IPS-NIHi7 (cell line): ENCODE measurements at regions not wholly inside any gene's neighbourhood (a gene's known extent, or its start where the extent isn't known, plus 50 kb on each side); places are given as distances from the start of the nearest gene placed in this dataset.
A peak's percentile ranks its signal among the peaks of the same experiment; 100 is the strongest.

ENCODE experiments used
- DNase-seq: peaks from one replicate; pipeline ENCODE4 v3.0.0; 2012; ENCODE audit warnings: mixed read lengths; ENCODE audit errors: extremely low spot score

DNA sequence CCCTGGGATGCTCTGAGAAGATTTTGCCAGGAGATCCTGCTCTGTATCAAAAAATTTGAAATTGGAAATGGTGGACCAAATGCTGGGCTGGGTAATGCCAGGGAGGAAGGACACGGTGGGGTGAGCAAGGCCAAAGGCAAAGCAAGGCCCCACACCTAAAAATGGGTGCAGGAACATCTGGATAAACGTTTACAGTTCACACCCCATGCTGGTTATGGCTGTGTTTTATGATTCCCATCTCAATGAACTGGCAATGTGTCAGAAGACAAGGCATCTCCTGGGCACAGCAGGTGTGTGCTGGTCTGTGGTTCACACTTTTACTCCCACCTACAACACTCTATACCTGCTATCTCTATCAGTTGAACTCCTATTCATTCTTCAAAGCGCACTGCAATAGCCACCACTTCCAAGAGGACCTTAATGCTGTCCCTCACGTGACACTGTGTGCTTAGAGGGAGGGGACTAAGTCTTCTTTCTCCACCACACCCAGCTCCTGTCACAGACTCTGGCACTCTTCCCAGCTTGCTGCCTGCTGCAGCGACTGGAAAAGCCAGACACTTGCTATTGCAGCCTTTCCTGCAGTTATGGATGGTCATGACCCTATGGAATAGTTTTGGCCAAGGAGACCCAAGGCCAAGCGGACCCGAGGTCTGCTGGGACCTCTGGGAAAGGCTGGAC is 277.5 kb downstream of the CTTN start:
- DNase-seq = no peak

DNA sequence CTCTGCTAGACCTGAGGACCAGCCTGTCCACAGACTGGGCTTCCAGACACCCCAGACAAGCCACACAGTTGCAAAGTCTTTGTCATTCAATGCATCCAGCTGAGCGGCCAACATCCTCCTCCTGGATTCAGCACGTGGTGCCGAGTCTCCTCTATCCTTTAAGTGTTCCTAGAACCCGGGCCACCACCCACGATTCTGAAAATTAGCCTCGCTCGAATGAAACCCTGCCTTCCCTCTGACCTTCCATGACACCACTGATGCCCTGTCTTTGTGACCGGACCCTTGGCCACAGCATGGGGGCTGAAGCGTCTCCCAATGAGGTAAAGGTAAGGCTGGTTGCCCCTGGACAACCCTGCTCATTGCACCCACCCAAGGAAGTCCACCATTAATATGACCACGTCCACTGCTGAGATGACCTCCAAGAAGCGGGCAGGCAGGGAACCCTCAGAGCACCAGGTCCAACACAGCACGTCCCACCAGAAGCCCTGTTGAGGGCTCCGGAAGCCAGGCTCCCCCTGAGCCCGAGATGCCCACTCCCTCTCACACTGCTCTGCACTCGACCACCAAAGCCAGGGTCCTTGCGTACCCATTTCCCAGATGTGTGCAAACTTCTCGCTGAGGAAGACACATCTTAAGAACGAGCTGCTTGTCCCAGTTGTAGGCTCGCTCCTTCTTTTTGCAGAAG is 279.0 kb downstream of the CTTN start:
- no peak for DNase-seq

DNA sequence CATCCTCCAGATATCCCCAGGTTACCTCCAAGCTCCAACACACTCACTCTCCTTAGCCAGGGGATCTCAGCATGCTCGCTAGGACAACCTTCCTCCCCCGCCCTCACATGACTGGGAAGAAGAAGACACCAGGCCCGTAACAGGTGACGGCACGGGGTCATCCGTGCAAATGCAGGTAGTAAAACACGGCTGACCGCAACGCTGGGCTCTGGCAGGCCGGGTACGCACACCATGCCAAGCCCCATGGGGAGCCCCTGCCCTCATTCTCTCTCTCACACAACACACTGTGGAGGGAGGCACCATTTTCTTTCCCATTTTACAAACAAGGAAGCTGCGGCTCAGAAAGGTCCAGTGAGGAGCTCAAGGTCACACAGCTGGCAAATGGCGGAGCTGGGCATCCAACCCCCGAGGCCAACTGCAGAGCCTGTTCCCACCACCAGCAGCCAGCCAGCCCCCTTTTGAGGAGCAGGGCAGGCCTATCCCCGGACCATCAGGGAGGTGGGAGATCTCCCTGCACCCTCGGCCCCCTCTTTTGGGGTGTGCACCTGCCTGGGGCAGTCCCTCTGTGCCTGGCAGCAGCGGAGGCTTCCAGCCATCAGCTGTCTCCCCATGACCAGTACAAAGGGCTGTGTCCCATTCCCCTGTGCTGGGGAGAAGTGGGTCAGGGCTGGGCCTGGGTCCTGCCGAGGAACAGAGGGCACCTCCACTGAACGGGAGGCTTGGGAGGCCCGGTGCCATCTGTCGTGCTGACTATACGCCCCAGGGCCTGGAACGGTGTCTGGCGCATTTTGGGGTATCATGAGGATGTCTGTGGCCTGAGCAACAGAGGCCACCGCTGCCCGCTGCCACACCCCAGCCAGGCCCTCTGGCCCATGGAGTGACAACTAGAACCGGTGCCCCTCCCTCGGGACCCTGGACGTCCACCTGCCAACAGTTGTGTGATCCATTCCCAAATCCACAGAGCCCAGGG is 280.9 kb downstream of the CTTN start:
- DNase-seq = no peak

DNA sequence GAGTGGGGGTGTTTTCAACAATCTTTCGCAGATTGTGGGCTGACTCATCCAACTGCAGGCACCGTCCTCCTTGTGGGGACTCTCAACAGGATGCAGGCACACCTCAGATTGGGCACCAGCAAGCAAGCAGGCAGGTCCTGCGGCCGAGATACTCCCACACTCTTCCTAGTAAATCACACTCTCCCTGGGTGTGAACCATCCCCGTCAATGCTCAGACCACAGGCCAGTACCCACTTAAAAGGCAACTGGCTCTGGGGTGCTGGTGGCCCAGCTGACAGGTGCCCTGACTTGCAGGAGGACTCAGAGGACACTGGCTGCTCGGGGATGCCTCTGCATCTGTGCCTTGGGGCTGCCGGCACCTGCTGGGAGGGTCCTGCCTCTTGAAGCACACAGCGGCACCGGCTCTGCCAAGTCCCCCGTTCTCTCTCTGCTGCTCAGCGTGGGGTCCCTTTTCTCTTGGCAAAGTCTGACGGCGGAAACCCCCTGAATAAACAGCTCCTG is 282.5 kb downstream of the CTTN start:
- no peak for DNase-seq

DNA sequence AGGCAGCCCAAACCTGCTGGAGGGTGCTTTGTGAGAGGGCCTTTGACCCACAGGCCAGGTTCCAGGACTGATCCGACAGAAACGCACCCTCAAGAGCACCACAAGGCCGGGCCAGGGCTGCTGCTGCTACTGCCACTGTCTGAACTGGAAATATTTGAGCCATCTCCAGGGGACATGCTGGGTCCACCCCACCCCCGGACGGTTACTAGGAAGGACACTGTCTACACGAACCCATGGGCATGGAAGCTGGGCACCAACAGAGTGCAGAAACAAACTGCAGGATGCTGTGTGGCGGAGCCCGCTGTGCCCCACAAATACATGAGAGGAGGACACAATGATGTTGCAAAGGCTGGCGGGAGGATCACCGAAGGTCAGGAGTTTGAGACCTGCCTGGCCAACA is 283.7 kb downstream of the CTTN start:
- no peak for DNase-seq

DNA sequence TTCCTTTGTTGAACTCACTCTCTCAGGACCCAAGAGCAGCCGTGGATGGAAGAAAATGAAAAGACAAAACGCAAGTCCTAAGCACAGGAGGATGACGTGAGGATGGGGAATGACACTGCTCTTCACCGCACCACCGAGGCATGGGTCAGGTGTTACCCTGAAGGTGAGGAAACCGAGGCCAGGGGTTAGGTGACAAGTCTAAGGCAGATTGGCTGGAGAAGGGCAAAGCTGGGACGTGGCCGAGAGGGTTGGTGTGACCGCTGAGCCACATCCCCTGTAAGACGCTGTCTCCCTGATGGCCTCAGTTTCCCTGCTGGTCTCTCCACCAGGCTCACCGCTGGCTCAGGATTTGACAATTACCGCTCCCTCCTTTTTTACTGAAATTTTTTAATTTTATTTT is 284.4 kb downstream of the CTTN start:
- DNase-seq = no peak

DNA sequence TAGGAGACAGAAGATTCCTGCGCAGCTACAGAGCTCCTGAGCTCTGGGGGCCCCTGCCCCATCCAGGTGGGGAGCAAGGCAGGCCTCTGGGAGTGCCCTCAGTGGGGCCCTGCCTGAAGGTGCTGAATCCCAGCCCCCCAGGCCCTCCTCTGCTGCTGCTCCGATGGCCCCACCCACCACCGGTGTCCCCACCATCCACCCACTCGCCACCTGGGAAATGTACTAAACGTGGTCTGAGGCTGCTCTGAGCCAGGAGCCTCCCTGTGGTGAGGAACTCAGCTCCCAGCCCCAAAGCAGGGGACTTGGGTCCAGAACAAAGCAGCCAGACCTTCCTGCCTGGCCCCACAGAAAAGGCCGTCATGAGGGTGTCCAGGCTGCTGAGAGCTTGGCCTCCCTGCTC is 289.4 kb downstream of the CTTN start:
- DNase-seq = peak; percentile 33

DNA sequence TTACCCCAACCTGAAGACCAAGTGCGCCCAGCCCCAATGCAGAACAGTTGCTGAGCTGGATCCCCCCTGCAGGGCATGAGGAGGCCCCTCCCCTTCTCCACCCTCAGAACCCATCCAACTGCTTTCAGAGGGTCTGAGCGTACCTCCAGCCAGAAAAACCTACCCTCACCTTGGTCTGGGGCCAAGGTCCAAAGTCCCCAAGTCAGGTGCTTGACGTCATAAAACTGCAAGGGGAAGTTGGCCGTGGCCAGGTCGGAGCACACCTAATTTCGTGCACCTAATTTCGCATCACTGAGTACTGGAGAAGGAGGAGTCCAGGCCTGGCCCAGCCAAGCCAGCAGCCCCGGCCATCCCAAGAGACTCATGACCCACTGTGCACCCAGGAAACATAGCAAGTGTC is 289.8 kb downstream of the CTTN start:
- no peak for DNase-seq

DNA sequence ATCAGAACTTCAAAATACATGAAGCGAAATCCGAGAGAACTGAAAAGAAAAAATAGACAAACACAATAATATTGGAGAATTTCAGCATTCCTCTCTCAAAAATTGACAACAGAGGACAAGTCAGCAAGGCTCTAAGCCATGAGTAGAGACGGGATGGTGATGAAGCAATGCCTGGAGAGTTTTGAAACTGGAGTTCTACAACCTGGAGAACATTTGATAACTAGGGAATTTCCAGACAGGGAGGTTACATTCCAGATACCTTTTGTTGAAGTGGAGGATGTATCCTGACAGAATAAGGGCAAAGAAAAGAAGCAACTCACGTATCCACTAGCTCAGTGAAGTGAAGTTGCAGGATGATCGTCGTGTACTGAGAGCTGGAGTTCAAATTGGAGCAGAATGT is 291.4 kb downstream of the CTTN start:
- DNase-seq = no peak

DNA sequence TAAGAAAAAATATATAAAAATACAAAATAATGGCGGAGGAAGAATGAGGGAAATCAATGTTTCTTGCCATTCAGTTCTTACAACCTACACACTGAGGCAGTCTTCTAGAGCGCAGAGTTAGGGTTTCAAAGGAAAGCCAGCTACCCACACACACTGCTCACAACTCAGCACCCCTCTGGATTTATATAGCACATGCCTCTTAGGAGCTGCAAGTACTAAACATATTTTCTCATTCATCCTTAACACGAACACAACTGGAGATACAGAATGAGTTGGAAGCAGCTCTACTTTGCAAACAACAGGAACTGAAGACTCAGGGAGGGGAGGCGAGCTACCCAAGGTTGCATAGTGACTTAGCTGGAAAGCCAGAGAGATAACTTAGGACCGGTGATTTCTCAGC is 293.8 kb downstream of the CTTN start:
- DNase-seq = no peak

DNA sequence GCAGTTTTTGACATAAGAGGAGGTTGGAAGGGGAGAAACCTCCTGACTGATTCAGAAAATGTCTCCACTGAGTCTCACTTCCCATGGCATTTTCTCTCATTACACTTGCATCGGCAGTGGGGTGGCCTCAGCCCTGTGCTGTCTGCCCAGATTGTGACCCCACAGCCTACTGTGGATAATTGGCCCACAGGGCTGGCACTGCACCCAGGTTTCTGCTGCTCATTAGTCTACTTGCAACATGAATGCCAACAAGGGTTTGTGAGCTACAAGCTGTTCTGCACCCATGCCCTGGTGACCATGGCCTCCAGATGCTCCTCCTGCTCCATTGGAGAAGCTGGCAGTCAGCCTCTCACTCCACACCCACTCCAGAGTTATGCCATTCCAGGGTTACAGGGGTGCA is 296.0 kb downstream of the CTTN start:
- DNase-seq = no peak

DNA sequence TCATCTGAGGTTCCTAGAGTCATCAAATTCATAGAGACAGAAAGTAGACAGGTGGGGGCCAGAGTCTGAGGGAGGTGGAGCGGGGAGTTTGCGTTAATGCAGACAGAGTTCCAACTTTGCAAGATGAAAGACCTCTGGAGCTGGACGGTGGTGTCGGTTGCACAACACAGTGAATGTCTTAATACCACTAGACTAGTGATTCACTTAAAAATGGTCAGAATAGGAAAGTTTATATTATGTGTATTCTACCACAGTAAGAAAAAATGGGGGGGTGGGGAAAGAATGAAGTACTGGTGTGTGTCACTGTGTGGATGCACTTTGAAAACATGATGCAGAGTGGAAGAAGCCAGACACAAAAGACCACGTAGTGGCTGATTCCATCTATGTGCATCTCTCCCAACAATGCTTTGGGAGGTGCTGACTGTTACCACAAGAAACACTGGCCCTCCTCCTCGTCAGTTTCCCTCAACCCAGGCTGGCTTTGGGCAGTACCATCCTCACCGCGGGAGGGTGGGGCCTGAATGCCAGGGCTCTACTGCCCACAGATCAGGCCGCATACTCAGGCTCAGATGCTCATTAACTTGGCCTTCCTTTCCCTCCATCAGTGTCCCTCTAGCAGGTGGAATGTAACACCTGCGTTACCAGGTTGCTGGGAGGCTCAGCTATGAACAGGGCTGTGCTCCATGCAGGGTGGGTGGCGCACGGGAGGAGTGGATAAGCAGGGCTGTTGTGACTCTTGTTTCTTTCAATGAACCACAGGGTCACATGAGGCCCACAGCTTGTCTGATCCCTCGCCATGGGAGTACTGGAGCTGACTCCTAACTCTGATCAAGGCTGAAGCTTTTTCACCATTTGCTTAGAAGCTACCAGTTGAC is 297.0 kb downstream of the CTTN start:
- DNase-seq = no peak

DNA sequence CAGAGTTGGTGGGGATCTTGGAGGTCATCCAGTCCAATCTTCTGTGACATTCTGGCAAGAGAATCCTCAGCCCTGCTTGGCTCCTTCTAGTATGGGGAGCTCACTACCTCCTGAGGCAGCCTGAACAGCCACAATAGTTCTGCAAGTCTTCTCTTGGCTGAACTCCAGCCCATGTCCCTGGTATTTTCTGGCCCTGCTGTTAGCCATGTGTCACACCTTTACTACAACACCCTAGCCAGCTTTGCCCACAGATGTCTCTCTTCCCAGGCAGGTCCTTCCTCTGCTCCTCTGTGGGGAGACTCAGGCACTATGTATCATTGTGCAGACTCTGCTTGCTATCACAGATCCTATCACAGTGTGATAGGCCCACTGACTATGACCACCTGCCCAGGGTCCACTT is 297.7 kb downstream of the CTTN start:
- DNase-seq = no peak

DNA sequence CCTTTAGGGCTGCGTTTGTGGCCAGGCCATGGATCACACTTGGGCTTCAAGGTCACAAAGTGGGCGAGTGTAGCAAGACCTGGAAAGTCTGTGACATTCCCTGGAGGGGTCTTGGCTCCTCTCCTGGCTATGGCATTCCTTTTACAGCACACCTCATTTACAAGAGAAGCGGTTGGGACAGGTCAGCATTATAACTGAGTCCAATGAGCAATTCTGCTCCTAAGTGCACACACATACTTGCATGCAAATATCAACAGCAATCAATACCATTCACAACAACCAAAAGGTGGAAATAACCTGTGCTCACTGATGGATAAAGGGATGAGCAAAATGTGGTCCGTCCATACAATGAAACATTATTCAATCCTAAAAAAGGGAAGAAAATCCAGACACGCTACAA is 298.2 kb downstream of the CTTN start:
- DNase-seq = no peak

DNA sequence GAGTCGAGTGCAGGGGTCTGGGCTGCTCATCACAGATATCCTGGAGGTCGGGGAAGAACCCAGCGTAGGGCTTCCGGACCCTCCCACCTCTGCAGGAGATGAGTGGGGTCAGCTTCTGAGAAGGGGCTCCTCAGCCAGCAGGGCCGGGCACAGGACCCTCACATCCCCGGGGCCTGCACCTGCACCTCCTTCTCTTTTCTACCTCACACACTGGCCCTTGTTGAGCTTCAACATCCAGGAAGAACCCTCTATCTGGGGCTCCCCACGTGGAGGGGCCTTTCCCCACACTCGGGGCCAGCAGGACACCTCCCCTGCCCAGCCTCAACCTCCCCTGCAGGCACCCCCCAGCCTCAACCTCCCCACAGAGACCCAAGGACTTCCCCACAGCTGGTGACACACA is 299.4 kb downstream of the CTTN start:
- no peak for DNase-seq

DNA sequence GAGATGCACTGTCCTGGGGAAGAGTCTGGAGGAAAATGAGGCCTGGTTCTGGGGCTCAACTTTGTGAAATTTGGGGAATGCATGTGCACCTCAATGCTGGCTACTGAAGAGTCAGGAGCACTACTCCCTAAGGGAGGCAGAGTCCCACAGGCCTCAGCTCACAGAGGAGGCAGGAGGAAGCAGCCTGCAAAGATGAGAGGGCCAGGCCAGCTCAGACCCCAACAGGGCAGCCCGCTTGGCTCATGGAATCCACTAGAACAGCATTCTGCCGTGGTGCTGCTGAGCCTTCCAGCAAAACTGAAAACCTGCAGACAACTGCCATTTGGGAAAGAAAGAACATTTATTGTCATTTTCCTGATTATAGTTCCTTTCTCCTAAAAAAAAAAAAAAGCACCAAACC is 300.5 kb downstream of the CTTN start:
- DNase-seq = no peak

DNA sequence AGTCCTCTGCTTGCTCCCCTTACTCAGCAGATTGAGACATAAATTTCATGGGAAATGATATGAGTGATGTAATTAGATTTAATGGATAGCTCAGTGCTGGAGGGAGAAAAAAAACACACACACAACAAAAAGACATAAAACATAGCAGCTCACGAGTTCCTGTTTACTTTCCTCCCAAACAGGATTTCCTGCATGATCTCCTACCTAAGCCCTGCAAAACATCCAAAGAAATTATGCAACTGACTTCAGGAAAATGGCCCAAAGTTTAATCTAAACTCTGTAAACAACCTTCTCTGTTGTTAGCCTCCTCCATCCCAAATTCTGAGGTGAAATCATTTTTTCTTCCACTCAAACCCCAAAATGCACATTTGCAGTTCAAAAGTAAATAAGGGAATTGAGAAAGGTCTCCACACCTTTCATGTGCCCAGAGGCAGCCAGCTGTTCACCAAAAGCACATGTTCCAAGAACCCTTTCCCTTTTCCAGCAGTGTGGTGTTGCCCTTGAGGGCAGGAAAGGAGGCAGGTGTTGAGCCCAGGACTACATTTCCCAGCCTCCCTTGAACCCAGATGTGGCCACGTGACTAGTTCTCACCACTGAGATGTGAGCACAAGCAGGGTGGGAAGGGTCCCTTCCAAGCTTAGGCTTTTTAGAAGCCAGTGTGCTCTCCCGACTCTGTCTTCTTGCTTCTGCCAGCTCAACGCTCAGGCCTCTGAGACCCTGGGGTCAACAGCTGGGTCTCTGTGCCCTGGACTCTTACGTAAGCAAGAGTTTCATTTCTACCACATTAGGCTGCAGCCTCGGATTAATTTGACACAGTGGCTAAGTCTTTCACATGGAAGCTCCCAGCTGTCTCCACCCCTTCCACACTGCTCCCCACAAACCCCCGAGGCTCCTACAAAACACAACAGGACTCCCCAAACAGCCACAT is 301.2 kb downstream of the CTTN start:
- DNase-seq = peak; percentile 85

DNA sequence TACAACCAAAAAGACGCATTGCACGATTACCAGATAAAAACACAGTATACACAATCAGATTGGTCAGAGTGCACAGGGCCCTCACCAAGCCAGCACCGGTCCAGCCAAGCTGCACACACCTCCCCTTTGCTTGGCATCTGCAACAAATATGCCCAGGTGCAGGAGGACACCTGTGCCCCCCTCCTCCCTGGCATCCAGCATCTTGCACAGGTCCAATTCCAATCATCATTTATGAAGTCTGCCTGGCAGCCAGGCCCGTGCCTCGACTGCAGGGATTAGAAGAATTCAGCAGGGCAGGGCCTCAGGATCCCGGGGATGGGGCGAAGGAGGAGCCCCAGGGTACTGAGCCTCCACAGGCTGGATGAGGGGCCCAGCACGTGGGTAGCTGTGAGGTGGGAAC is 302.1 kb downstream of the CTTN start:
- DNase-seq = no peak

DNA sequence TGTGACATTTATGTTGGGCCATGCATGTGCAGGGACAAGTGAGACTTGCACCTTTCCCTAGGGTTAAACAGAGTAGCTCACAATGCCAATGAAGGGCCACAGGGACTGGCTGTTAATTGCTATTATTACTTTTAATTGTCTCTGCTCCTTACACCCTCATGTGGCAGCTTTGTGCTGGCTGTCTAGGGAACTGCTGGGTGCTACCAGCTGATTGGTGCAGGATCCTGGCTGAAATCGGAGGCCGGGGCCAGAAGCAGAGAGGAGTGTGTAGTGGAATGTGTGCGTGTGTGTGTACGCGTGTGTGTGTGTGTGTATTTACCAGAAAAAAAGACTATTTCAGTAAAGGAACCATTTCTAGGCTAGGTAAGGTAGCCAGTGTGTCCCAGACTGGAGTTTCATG is 302.5 kb downstream of the CTTN start:
- no peak for DNase-seq

DNA sequence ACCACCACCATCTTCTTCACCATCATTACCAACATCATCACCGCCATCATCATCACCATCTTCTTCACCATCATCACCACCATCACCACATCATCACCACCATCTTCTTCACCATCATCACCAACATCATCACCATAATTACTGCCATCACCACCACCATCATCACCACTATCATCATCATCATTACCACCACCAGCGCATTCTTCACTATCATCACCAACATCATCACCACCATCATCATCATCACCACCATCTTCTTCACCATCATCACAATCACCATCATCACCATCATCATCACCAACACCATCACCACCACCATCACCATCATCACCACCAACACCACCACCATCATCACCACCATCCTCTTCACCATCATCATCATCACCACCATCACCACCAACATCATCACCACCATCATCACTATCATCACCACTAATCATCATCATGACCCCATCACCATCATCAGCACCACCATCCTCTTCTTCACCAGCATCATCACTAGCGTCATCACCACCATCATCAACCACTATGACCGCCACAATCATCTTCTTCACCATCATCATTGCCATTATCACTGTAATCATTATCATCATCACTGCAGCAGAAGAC is 303.8 kb downstream of the CTTN start:
- no peak for DNase-seq
